SJSA1 (cell line): ENCODE measurements at regions not wholly inside any gene's neighbourhood (a gene's known extent, or its start where the extent isn't known, plus 50 kb on each side); places are given as distances from the start of the nearest gene placed in this dataset.

ENCODE experiments used
- DNase-seq, 2 experiments: peaks; one replicate each; pipeline ENCODE4 v3.0.0-alpha.2; 2015 to 2020; ENCODE audit warnings: low spot score in 2 of 2, low read depth in 1 of 2
- H3K27ac ChIP-seq: fragments of 250-450 bp; sonication (Bioruptor Pico); 2 replicates; pipeline ENCODE4 v1.5.1; 2020; ENCODE audit warnings: mild to moderate bottlenecking, moderate library complexity
- H3K27me3 ChIP-seq: fragments of 250-450 bp; sonication (Bioruptor Pico); replicated peaks from 2 replicates; pipeline ENCODE4 v1.5.1; 2020; ENCODE audit warnings: mild to moderate bottlenecking, moderate library complexity
- H3K36me3 ChIP-seq: fragments of 250-450 bp; sonication (Bioruptor Pico); 2 replicates; pipeline ENCODE4 v1.5.1; 2020; ENCODE audit warnings: mild to moderate bottlenecking
- H3K4me1 ChIP-seq: fragments of 250-450 bp; sonication (Bioruptor Pico); replicated peaks from 2 replicates; pipeline ENCODE4 v1.6.1; 2021; ENCODE audit warnings: mild to moderate bottlenecking
- H3K4me3 ChIP-seq: fragments of 250-450 bp; sonication (Bioruptor Pico); 2 replicates; pipeline ENCODE4 v1.5.1; 2020; ENCODE audit warnings: mild to moderate bottlenecking
- H3K9me3 ChIP-seq: fragments of 250-450 bp; sonication (Bioruptor Pico); replicated peaks from 2 replicates; pipeline ENCODE4 v1.5.1; 2020; ENCODE audit warnings: mild to moderate bottlenecking

- H3K4me3 ChIP-seq: no peak overlapping the region
- no peaks in the 10 kb centered on the region for H3K36me3 ChIP-seq
- no peak overlapping the region for H3K27ac ChIP-seq
- DNase-seq: no peak
- no peaks in the 10 kb centered on the region for H3K4me1 ChIP-seq
- no peaks in the 10 kb centered on the region for H3K27me3 ChIP-seq
- no peaks in the 10 kb centered on the region for H3K9me3 ChIP-seq
These were observed 53.8 kb upstream of the BOC start for GRCh38 chr3:113157408-113158030.

- H3K9me3 ChIP-seq: no peaks in the 10 kb centered on the region
- H3K4me3 ChIP-seq: no peak overlapping the region
- H3K27ac ChIP-seq: no peak overlapping the region
- no peaks in the 10 kb centered on the region for H3K36me3 ChIP-seq
- H3K27me3 ChIP-seq: no peaks in the 10 kb centered on the region
- no peaks in the 10 kb centered on the region for H3K4me1 ChIP-seq
- DNase-seq: no peak
These were observed 53.2 kb upstream of the BOC start for GRCh38 chr3:113158171-113158570.
